GM12873 (cell line): ENCODE measurements at regions not wholly inside any gene's neighbourhood (a gene's known extent, or its start where the extent isn't known, plus 50 kb on each side); places are given as distances from the start of the nearest gene placed in this dataset.
A peak's percentile ranks its signal among the peaks of the same experiment; 100 is the strongest.

ENCODE experiments used
- TF ChIP-seq, protein P1 (sequence below): IDR thresholded peaks from 2 replicates; pipeline ENCODE4 v1.5.1; 2012; ENCODE audit warnings: low read depth, mild to moderate bottlenecking, moderate library complexity, low read length, control low read depth; ENCODE audit not compliant: insufficient read depth; ENCODE audit errors: missing control alignments

- TF ChIP-seq, protein P1, sequence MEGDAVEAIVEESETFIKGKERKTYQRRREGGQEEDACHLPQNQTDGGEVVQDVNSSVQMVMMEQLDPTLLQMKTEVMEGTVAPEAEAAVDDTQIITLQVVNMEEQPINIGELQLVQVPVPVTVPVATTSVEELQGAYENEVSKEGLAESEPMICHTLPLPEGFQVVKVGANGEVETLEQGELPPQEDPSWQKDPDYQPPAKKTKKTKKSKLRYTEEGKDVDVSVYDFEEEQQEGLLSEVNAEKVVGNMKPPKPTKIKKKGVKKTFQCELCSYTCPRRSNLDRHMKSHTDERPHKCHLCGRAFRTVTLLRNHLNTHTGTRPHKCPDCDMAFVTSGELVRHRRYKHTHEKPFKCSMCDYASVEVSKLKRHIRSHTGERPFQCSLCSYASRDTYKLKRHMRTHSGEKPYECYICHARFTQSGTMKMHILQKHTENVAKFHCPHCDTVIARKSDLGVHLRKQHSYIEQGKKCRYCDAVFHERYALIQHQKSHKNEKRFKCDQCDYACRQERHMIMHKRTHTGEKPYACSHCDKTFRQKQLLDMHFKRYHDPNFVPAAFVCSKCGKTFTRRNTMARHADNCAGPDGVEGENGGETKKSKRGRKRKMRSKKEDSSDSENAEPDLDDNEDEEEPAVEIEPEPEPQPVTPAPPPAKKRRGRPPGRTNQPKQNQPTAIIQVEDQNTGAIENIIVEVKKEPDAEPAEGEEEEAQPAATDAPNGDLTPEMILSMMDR, result no peak
Measured at GRCh38 chr11:123308077-123308476, 113.0 kb upstream of the CLMP start.

GRCh38 chr11:123307276-123307675 lies 112.2 kb upstream of the CLMP start:
- TF ChIP-seq, protein P1, result no peak

- TF ChIP-seq, protein P1, result no peak
Measured at GRCh38 chr11:123306531-123306930, 111.5 kb upstream of the CLMP start.

DNA sequence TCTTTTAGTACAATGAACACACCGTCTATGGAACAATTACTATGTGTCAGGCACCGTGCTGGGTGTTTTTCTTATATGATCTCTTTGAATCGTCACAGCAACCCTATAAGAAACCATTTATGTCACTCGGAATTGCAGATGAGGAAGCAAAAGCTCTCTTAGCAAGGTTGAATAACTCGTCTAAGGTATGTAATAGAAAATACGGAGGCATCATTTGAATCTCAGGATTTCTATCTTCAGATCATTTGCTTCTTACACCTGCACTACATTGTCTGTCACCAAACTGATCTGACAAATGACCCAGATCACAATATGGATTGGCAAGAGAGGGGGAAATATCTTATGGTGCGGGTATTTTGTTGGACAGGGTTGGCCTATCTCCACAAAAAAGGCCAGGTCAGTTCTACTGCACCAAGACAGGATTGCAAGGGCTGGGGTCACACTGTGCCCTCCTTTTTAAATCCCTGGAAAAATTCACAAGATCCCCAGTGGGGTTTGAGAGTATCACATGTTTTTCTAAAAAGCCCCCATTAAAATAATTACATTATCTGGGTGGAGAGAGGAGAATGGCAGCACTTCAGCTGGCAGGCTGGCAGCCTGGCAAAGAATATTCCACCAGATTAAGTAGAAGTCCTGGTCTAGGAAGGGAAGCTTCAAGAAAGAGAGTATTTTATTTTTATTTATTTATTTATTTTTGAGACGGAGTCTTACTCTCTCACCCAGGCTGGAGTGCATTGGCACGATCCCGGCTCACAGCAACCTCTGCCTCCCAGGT lies 110.7 kb upstream of the CLMP start:
- TF ChIP-seq, protein P1, result no peak

DNA sequence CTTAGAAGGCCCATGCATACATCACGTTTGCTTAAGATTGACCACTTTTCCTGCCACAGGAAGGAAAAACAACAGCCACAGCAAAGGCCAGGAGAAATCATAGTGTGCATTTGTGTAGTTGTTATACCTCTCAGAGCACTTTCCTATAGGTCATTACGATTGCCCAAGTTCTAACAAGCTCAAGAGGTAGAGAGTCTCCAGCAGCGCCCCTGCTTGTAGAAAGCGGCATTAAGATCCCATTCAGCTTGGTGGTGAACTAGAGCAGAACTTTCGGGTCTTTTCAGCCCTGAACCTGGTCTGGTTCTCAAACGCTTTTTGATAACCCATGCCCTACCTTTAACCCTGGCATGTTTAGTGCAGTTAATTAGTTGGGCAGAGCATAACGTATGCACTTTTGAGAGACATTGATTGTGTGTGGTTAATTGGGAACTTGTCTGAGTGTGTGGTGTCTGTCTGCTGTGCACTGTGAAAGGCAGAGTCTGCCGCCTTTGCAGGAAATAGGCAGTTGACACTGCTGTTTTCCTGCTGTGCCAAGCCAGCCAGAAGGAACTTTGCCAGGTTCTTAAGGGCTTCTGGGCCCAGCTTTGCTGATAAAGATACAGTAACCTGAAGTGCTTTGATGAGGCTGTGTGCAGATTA lies 109.9 kb upstream of the CLMP start:
- TF ChIP-seq, protein P1, result peak; percentile 57

DNA sequence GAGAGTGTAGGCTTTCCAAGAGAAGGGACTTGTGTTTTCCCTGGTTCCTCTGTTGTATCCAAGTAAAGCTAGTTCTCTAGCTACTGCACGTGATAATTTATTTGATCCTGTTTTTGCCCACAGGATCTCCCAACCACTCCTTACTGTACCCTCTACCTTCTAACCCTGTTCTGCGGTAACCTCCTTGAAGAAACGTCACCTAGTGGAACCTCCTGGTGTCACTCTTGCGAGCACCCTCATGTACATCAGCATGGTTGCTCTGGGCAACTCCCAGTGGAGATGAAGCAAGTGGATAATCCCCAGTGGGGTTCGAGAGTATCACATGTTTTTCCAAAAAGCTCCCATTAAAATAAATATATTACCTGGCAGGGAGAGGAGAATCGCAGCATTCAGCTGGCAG lies 108.9 kb upstream of the CLMP start:
- TF ChIP-seq, protein P1, result peak; percentile 38

GRCh38 chr11:123302751-123303195 lies 107.7 kb upstream of the CLMP start:
- TF ChIP-seq, protein P1, result peak; percentile 8
